B cell (primary cell): ENCODE measurements at regions not wholly inside any gene's neighbourhood (a gene's known extent, or its start where the extent isn't known, plus 50 kb on each side); places are given as distances from the start of the nearest gene placed in this dataset.
"Not testable (repeated sequence)": the region's sequence is repeated elsewhere in the genome, so short reads cannot be mapped to it uniquely, and the experiment has no call there.

Experiments
- ATAC-seq: fragments of 200-7000 bp; cut with Tn5 transposase; one replicate; pipeline ENCODE4 v1.10.0; 2021; ENCODE audit warnings: low read depth, mild to moderate bottlenecking, moderate number of reproducible peaks, moderate library complexity
- CTCF ChIA-PET: fragments of 350-600 bp; sonication (Branson Sonifier 250); formaldehyde crosslinking; loops from one replicate; lab custom pipeline; 2021; ENCODE audit warnings: antibody characterized with exemption, inconsistent platforms; lab: Charles Lee
- POLR2A ChIA-PET: fragments of 350-600 bp; sonication (Branson Sonifier 250); formaldehyde crosslinking; loops from one replicate; lab custom pipeline; 2021; ENCODE audit warnings: antibody characterized with exemption; lab: Charles Lee
- DNase-seq: peaks from one replicate; pipeline ENCODE4 v3.0.0; 2013
- H2AFZ ChIP-seq: 2 replicates; pipeline ENCODE4 v1.6.1; 2012; ENCODE audit warnings: mild to moderate bottlenecking, low read depth, low read length; ENCODE audit not compliant: insufficient read depth, poor library complexity, severe bottlenecking
- H3K27ac ChIP-seq, 2 donors: 1 replicate in 1 of 2; 2 replicates in 1 of 2; pipeline ENCODE4 v1.5.1; 2012 to 2013; ENCODE audit warnings: low read length in 2 of 2, mild to moderate bottlenecking in 2 of 2, moderate library complexity in 1 of 2
- H3K27me3 ChIP-seq, 4 experiments: fragments of 200-600 bp in 1 of 4; sonication (generic) in 1 of 4; replicated peaks in 1 of 4; 1 replicate in 2 of 4; 2 replicates in 2 of 4; pipeline versions ENCODE4 v1.6.1 to v1.7.0; 2013 to 2016; ENCODE audit warnings: low read length in 3 of 4, mild to moderate bottlenecking in 2 of 4, mixed read lengths in 1 of 4, moderate library complexity in 1 of 4; ENCODE audit not compliant: insufficient read depth in 4 of 4, control insufficient read depth in 3 of 4; ENCODE audit errors: control extremely low read depth in 1 of 4
- H3K36me3 ChIP-seq, 2 experiments: replicated peaks in 1 of 2; 1 replicate in 1 of 2; 2 replicates in 1 of 2; pipeline versions ENCODE4 v1.6.1 to v1.7.1; 2013; ENCODE audit warnings: low read length in 1 of 2; ENCODE audit not compliant: insufficient read depth in 2 of 2, control insufficient read depth in 1 of 2; ENCODE audit errors: control extremely low read depth in 1 of 2, extremely low read depth in 1 of 2
- H3K4me1 ChIP-seq, 2 donors: fragments of 200-600 bp in 1 of 2; sonication (generic) in 1 of 2; 1 replicate in 1 of 2; 2 replicates in 1 of 2; pipeline versions ENCODE4 v1.5.1 to v1.6.1; 2013 to 2017; ENCODE audit warnings: low read length in 2 of 2; ENCODE audit not compliant: control insufficient read depth in 2 of 2, insufficient read depth in 2 of 2
- H3K4me2 ChIP-seq: replicated peaks from 2 replicates; pipeline ENCODE3; 2012; ENCODE audit warnings: mild to moderate bottlenecking, low read depth, low read length; ENCODE audit not compliant: poor library complexity, severe bottlenecking
- H3K4me3 ChIP-seq, 5 experiments: fragments of 200-600 bp in 1 of 5; sonication (generic) in 1 of 5; 1 replicate in 3 of 5; 2 replicates in 2 of 5; pipeline versions ENCODE4 v1.5.1 to v1.7.0; 2011 to 2016; ENCODE audit warnings: low read length in 4 of 5, mild to moderate bottlenecking in 4 of 5, low read depth in 2 of 5, control low read depth in 1 of 5, moderate library complexity in 1 of 5; ENCODE audit not compliant: insufficient read depth in 1 of 5; ENCODE audit errors: control extremely low read depth in 1 of 5, extremely low read depth in 1 of 5
- H3K79me2 ChIP-seq: fragments of 200-600 bp; sonication (generic); one replicate; pipeline ENCODE4 v1.6.0; 2016; ENCODE audit warnings: low read length; ENCODE audit not compliant: control insufficient read depth, insufficient read depth
- H3K9ac ChIP-seq: fragments of 200-600 bp; sonication (generic); 2 replicates; pipeline ENCODE4 v1.6.1; 2017; ENCODE audit warnings: mild to moderate bottlenecking, low read length, moderate library complexity
- H3K9me3 ChIP-seq, 3 donors: one replicate each; pipeline versions ENCODE4 v1.6.1 to v1.7.1; 2013; ENCODE audit warnings: low read length in 2 of 3; ENCODE audit not compliant: control insufficient read depth in 2 of 3, insufficient read depth in 1 of 3; ENCODE audit errors: control extremely low read depth in 1 of 3
- H4K20me1 ChIP-seq: 2 replicates; pipeline ENCODE4 v1.6.0; 2012; ENCODE audit warnings: mild to moderate bottlenecking, low read length; ENCODE audit not compliant: insufficient read depth, control insufficient read depth, poor library complexity, severe bottlenecking
- H3K27ac Mint-ChIP-seq: one replicate; pipeline ENCODE4 v1.8.0; 2021; ENCODE audit warnings: mixed read lengths
- H3K27me3 Mint-ChIP-seq: one replicate; pipeline ENCODE4 v1.8.0; 2021; ENCODE audit warnings: mixed read lengths
- H3K4me1 Mint-ChIP-seq: one replicate; pipeline ENCODE4 v1.8.0; 2021; ENCODE audit warnings: mixed read lengths
- H3K4me3 Mint-ChIP-seq: one replicate; pipeline ENCODE4 v1.8.0; 2021; ENCODE audit warnings: mixed read lengths
- H3K9me3 Mint-ChIP-seq: one replicate; pipeline ENCODE4 v1.8.0; 2022; ENCODE audit warnings: mixed read lengths; ENCODE audit not compliant: insufficient read depth
- CTCF ChIP-seq: fragments of 200-600 bp; IDR thresholded peaks from one replicate; pipeline ENCODE4 v1.8.0; 2022; ENCODE audit warnings: antibody characterized with exemption, mild to moderate bottlenecking
- EZH2 ChIP-seq: IDR thresholded peaks from 2 replicates; pipeline ENCODE4 v1.6.1; 2012; ENCODE audit warnings: borderline replicate concordance, low read depth, mild to moderate bottlenecking, moderate library complexity, low read length; ENCODE audit not compliant: insufficient read depth, poor library complexity, severe bottlenecking
- WGBS: methylation state at CpG from one replicate; pipeline ENCODE4 v1.1.5; 2013; ENCODE audit warnings: missing lambda C conversion rate; ENCODE audit not compliant: insufficient coverage; 5-methylcytosine and 5-hydroxymethylcytosine counted together
- intact Hi-C: fragments of 100-400 bp; cut with micrococcal nuclease; formaldehyde crosslinking; loops from one replicate; pipeline ENCODE4 v1.10.0; 2022

GRCh38 chr5:174937201-174938123 is 213.1 kb downstream of the MSX2 start:
- 94% methylated on average over 6 of the region's 6 CpGs for WGBS

GRCh38 chr5:174935854-174936474 is 211.6 kb downstream of the MSX2 start:
- no peaks in the 10 kb centered on the region for H3K36me3 ChIP-seq
- H3K9me3 ChIP-seq: peaks cover 0 to 3% (median 0%) of the 10 kb centered on the region in 3 donors
- ChIA-PET POLR2A (no interaction called here), CTCF (interaction anchor here (0.8 to 1.7 kb wide), 4 partner anchors 30 to 1644 kb away, joined by 3 to 8 read pairs (median 4); no protein-coding TSS in a partner anchor)
- TF ChIP-seq CTCF (peak; percentile 91), EZH2 (no peak)
- peaks cover 0 to 3% (median 0%) of the 10 kb centered on the region in 4 experiments for H3K27me3 ChIP-seq
- H3K27me3 Mint-ChIP-seq: peaks cover 5% of the 10 kb centered on the region
- H3K27ac ChIP-seq: no peak overlapping the region
- H3K27ac Mint-ChIP-seq: no peak overlapping the region
- ATAC-seq (no peak), DNase-seq (peak; percentile 33)
- intact Hi-C loops: no loop called here
- H2AFZ ChIP-seq: no peak overlapping the region
- H3K4me1 Mint-ChIP-seq: no peaks in the 10 kb centered on the region
- H3K79me2 ChIP-seq: no peaks in the 10 kb centered on the region
- H3K4me2 ChIP-seq: no peak overlapping the region
- H3K9me3 Mint-ChIP-seq: peaks cover 3% of the 10 kb centered on the region
- H3K4me3 Mint-ChIP-seq: no peak overlapping the region
- no peaks in the 10 kb centered on the region for H3K4me1 ChIP-seq
- 61% methylated on average over 3 of the region's 9 CpGs for WGBS
- no peaks in the 10 kb centered on the region for H4K20me1 ChIP-seq
- H3K4me3 ChIP-seq: no peak overlapping the region
- H3K9ac ChIP-seq: no peak overlapping the region

More at GRCh38 chr5:174937201-174938123, 213.1 kb downstream of the MSX2 start:
- TF ChIP-seq EZH2: no peak
- Mint-ChIP-seq H3K4me3 (no peak overlapping the region), H3K27ac (no peak overlapping the region), H3K9me3 (no peaks in the 10 kb centered on the region), H3K27me3 (peaks cover 12% of the 10 kb centered on the region), H3K4me1 (no peaks in the 10 kb centered on the region)
- H3K4me3 ChIP-seq: no peak overlapping the region
- ChIA-PET POLR2A (no interaction called here), CTCF (interaction anchor here (1.1 to 1.7 kb wide), 5 partner anchors 11 to 1645 kb away, joined by 3 to 8 read pairs (median 4); no protein-coding TSS in a partner anchor)
- H3K27me3 ChIP-seq: peaks cover 0 to 3% (median 0%) of the 10 kb centered on the region in 4 experiments
- H3K4me1 ChIP-seq: no peaks in the 10 kb centered on the region
- no peaks in the 10 kb centered on the region for H3K36me3 ChIP-seq
- DNase-seq (no peak), ATAC-seq (no peak)
- H3K4me2 ChIP-seq: no peak overlapping the region
- no peak overlapping the region for H3K9ac ChIP-seq
- H3K27ac ChIP-seq: no peak overlapping the region
- no peaks in the 10 kb centered on the region for H3K79me2 ChIP-seq
- H3K9me3 ChIP-seq: peaks cover 0 to 3% (median 0%) of the 10 kb centered on the region in 3 donors
- no peak overlapping the region for H2AFZ ChIP-seq
- H4K20me1 ChIP-seq: no peaks in the 10 kb centered on the region
- intact Hi-C loops: no loop called here

DNA sequence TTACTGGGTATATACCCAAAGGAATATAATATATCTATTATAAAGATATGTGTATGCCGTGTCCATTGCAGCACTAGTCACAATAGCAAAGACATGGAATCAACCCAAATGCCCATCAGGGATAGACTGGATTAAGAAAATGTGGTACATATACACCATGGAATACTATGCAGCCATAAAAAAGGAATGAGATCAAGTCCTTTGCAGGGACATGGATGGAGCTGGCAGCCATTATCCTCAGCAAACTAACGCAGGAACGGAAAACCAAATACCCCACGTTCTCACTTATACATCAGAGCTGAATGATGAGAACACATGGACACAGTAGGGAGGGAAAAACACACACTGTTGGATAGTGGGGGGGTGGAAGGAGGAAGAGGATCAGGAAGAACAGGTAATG is 206.7 kb downstream of the MSX2 start:
- intact Hi-C loops, H3K4me3 ChIP-seq, H3K4me3 Mint-ChIP-seq: not testable (repeated sequence)

More for the DNA sequence above, 206.7 kb downstream of the MSX2 start:
- CTCF ChIA-PET, H3K4me2 ChIP-seq, H3K4me1 ChIP-seq, H4K20me1 ChIP-seq, DNase-seq, H3K79me2 ChIP-seq, ATAC-seq, H3K27me3 ChIP-seq, H3K9me3 Mint-ChIP-seq, H3K27ac Mint-ChIP-seq, H3K9ac ChIP-seq, H3K27ac ChIP-seq, H2AFZ ChIP-seq, POLR2A ChIA-PET, H3K4me1 Mint-ChIP-seq, H3K27me3 Mint-ChIP-seq, H3K36me3 ChIP-seq, H3K9me3 ChIP-seq: not testable (repeated sequence)
- WGBS: no CpG with 5 or more reads among the region's 4 CpGs
